Activated CD8-positive, alpha-beta memory T cell treated with anti-CD3 and anti-CD28 coated beads, Interleukin-2, amount 50 U/mL, for 24 hours (primary cell): ENCODE measurements at regions not wholly inside any gene's neighbourhood (a gene's known extent, or its start where the extent isn't known, plus 50 kb on each side); places are given as distances from the start of the nearest gene placed in this dataset.
"Not testable (repeated sequence)": the region's sequence is repeated elsewhere in the genome, so short reads cannot be mapped to it uniquely, and the experiment has no call there.

Source experiments
- DNase-seq: peaks from one replicate; pipeline ENCODE4 v3.0.0-alpha.2; 2020; ENCODE audit errors: extremely low read depth

- no peak for DNase-seq
These were observed 385.8 kb upstream of the GHITM start for GRCh38 chr10:83753490-83753889.

GRCh38 chr10:83754857-83755256, 384.5 kb upstream of the GHITM start:
- DNase-seq = no peak

- no peak for DNase-seq
These were observed 379.2 kb upstream of the GHITM start for GRCh38 chr10:83760142-83760541.

GRCh38 chr10:83764666-83765065, 374.6 kb upstream of the GHITM start:
- no peak for DNase-seq

GRCh38 chr10:83765731-83766130, 373.6 kb upstream of the GHITM start:
- no peak for DNase-seq

- DNase-seq = no peak
These were observed 370.0 kb upstream of the GHITM start for GRCh38 chr10:83769281-83769820.

GRCh38 chr10:83786701-83787100, 352.6 kb upstream of the GHITM start:
- not testable (repeated sequence) for DNase-seq

GRCh38 chr10:83801983-83802382, 337.3 kb upstream of the GHITM start:
- DNase-seq = no peak

GRCh38 chr10:83806717-83807116, 332.6 kb upstream of the GHITM start:
- DNase-seq = no peak

- DNase-seq = no peak
These were observed 330.3 kb upstream of the GHITM start for GRCh38 chr10:83809001-83809400.

- DNase-seq = no peak
These were observed 322.4 kb upstream of the GHITM start for GRCh38 chr10:83816942-83817341.

- no peak for DNase-seq
These were observed 321.5 kb upstream of the GHITM start for GRCh38 chr10:83817797-83818196.

- DNase-seq = no peak
These were observed 319.7 kb upstream of the GHITM start for GRCh38 chr10:83819609-83820008.

GRCh38 chr10:83820033-83820432, 319.3 kb upstream of the GHITM start:
- DNase-seq = no peak

- no peak for DNase-seq
These were observed 315.2 kb upstream of the GHITM start for GRCh38 chr10:83824099-83824498.

GRCh38 chr10:83834096-83834495, 305.2 kb upstream of the GHITM start:
- no peak for DNase-seq

- DNase-seq = no peak
These were observed 303.2 kb upstream of the GHITM start for GRCh38 chr10:83835945-83836745.

- no peak for DNase-seq
These were observed 290.6 kb upstream of the GHITM start for GRCh38 chr10:83848677-83849076.

GRCh38 chr10:83849150-83849549, 290.2 kb upstream of the GHITM start:
- DNase-seq = no peak

- no peak for DNase-seq
These were observed 287.2 kb upstream of the GHITM start for GRCh38 chr10:83852146-83852545.

- no peak for DNase-seq
These were observed 276.6 kb upstream of the GHITM start for GRCh38 chr10:83862723-83863122.

GRCh38 chr10:83863283-83863966, 275.9 kb upstream of the GHITM start:
- DNase-seq = no peak

GRCh38 chr10:83869898-83870297, 269.4 kb upstream of the GHITM start:
- no peak for DNase-seq
